ENCODE measurements at regions not wholly inside any gene's neighbourhood (a gene's known extent, or its start where the extent isn't known, plus 50 kb on each side); places are given as distances from the start of the nearest gene placed in this dataset.

DNA sequence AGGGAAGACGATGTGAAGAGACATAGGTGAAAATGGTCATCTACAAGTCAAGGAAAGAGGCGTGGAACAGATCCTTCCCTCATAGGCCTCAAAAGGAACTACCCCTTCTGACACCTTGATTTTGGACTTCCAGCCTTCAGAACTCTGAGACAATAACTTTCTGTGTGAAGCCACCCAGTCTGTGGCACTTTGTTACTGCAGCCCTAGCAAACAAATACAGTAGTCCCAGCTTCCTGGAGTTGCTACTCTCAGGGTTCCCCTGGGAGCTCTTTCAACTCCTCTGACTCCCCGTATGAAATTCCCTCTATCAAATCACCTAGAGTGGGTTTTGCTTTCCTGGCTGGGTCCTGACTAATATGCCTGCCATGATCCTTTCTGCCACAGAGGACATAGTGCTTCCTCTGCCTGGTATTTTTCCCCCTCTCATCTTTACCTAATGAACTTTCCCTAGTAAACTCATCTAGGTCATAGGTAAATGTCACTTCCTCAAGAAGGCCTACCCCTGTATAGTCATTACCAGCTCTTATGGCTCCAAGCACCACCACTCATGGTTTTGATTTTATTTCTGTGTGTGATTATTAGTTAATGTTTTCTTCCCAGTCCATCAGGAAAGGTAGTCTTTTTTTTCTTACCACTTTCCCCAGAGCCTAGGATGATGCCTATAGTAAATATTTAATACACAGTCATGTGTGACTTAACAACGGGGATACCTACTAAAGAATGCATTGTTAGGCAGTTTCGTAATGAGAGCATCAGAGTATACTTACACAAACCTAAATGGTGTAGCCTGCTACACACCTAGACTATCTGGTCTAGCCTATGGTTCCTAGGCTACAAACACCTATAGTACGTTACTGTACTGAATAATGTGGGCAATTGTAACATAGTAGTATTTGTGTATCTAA, 111.5 kb upstream of the LGALSL start:
- Histone ChIP-seq H3K27ac (no peak overlapping the region), H3K9me3 (no peaks in the 10 kb centered on the region), H3K27me3 (no peaks in the 10 kb centered on the region), H3K36me3 (no peaks in the 10 kb centered on the region), H3K4me3 (no peak overlapping the region), H3K4me1 (no peaks in the 10 kb centered on the region)
- intact Hi-C loops (cut with DNase I), result no loop called here
- TF ChIP-seq POLR2AphosphoS5 (IDR thresholded peaks at IDR 0.05; ENCODE audit: insufficient read depth in 1 of 2, low read depth in 1 of 2), result no peak
- no peak for TF ChIP-seq CTCF (IDR thresholded peaks at IDR 0.05)
- TF ChIP-seq POLR2A (IDR thresholded peaks at IDR 0.05), result no peak
- DNase-seq (ENCODE audit: extremely low spot score in 2 of 2), result peak in 1 of 2 donors; percentile 31

GRCh38 chr2:64344999-64345576, 108.9 kb upstream of the LGALSL start:
- no peaks in the 10 kb centered on the region for H3K4me1 ChIP-seq
- peak in 1 of 2 donors; percentile 93 for DNase-seq (ENCODE audit: extremely low spot score in 2 of 2)
- intact Hi-C loops (cut with DNase I), result no loop called here
- H3K4me3 ChIP-seq, result no peak overlapping the region
- no peaks in the 10 kb centered on the region for H3K27me3 ChIP-seq
- TF ChIP-seq POLR2AphosphoS5 (IDR thresholded peaks at IDR 0.05; ENCODE audit: insufficient read depth in 1 of 2, low read depth in 1 of 2) (no peak), CTCF (IDR thresholded peaks at IDR 0.05) (no peak), POLR2A (IDR thresholded peaks at IDR 0.05) (no peak)
- H3K27ac ChIP-seq, result no peak overlapping the region
- no peaks in the 10 kb centered on the region for H3K9me3 ChIP-seq
- H3K36me3 ChIP-seq, result no peaks in the 10 kb centered on the region

DNA sequence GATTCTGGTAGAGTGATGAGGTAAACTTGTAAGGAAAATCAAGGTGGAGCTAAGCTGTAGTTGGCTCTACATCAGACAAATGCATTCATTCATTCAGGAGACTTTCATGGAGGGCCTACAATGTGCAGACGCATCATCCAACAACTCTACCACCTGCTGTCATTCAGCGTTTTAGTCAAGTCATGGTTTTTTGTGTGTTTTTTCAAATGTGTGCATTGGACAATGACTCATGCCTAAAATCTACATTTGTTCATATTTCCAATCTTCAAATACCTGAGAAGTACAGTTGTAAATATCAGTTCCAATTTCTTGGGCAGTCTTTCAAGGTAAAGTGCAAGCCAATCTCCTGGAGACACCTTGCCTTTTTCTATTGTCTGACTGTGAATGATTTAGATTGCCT, 108.0 kb upstream of the LGALSL start:
- Histone ChIP-seq H3K9me3 (no peaks in the 10 kb centered on the region), H3K27ac (no peak overlapping the region), H3K36me3 (no peaks in the 10 kb centered on the region), H3K4me1 (no peaks in the 10 kb centered on the region), H3K4me3 (no peak overlapping the region), H3K27me3 (no peaks in the 10 kb centered on the region)
- intact Hi-C loops (cut with DNase I), result no loop called here
- TF ChIP-seq POLR2A (IDR thresholded peaks at IDR 0.05), result no peak
- no peak for TF ChIP-seq CTCF (IDR thresholded peaks at IDR 0.05)
- no peak for TF ChIP-seq POLR2AphosphoS5 (IDR thresholded peaks at IDR 0.05; ENCODE audit: insufficient read depth in 1 of 2, low read depth in 1 of 2)
- no peak for DNase-seq (ENCODE audit: extremely low spot score in 2 of 2)

- H3K4me3 ChIP-seq, result no peak overlapping the region
- no peaks in the 10 kb centered on the region for H3K36me3 ChIP-seq
- H3K27ac ChIP-seq, result no peak overlapping the region
- H3K4me1 ChIP-seq, result no peaks in the 10 kb centered on the region
- no peaks in the 10 kb centered on the region for H3K27me3 ChIP-seq
- DNase-seq (ENCODE audit: extremely low spot score in 2 of 2), result peak in 1 of 2 donors; percentile 67
- no peak for TF ChIP-seq POLR2AphosphoS5 (IDR thresholded peaks at IDR 0.05; ENCODE audit: insufficient read depth in 1 of 2, low read depth in 1 of 2)
- TF ChIP-seq CTCF (IDR thresholded peaks at IDR 0.05), result no peak
- no peaks in the 10 kb centered on the region for H3K9me3 ChIP-seq
- intact Hi-C loops (cut with DNase I), result no loop called here
Observed at GRCh38 chr2:64348386-64349130, 105.4 kb upstream of the LGALSL start.
